ENCODE measurements at regions not wholly inside any gene's neighbourhood (a gene's known extent, or its start where the extent isn't known, plus 50 kb on each side); places are given as distances from the start of the nearest gene placed in this dataset.

GRCh38 chr4:45438047-45438446, 685.8 kb downstream of the GABRG1 start:
- TF ChIP-seq CTCF (conservative IDR thresholded peaks at IDR 0.05; ENCODE audit: low read depth, low read length) (no peak), EZH2phosphoT487 (IDR thresholded peaks at IDR 0.05; ENCODE audit: borderline replicate concordance, low read length) (no peak), EZH2 (IDR thresholded peaks at IDR 0.05; ENCODE audit: low read length, unreplicated experiment) (no peak)
- Histone ChIP-seq H3F3A (ENCODE audit: low read length, unreplicated experiment) (no peaks in the 10 kb centered on the region), H2AFZ (ENCODE audit: low read length) (no peak overlapping the region), H3K36me3 (ENCODE audit: low read depth, low read length) (no peaks in the 10 kb centered on the region), H3K27me3 (ENCODE audit: low read length) (no peaks in the 10 kb centered on the region), H3K79me2 (ENCODE audit: low read length) (no peaks in the 10 kb centered on the region), H3K9me2 (replicated peaks; ENCODE audit: low read length) (no peaks in the 10 kb centered on the region), H3K9ac (ENCODE audit: low read length) (no peak overlapping the region), H3K4me1 (ENCODE audit: insufficient read depth, low read length) (no peaks in the 10 kb centered on the region), H4K20me1 (ENCODE audit: low read length) (no peaks in the 10 kb centered on the region), H3K4me3 (ENCODE audit: low read length) (no peak overlapping the region), H3K4me2 (ENCODE audit: low read length) (no peak overlapping the region), H3K27ac (ENCODE audit: low read length) (no peak overlapping the region), H3K9me3 (ENCODE audit: low read length) (no peaks in the 10 kb centered on the region)
- BruUV-seq (replicated peaks): no TSS peak
- DNase-seq: no peak
- no peak for ATAC-seq
- intact Hi-C loops (cut with micrococcal nuclease): no loop called here
- ChIA-PET CTCF (no interaction called here), POLR2A (ENCODE audit: unreplicated experiment) (no interaction called here)

GRCh38 chr4:45437381-45437780, 686.5 kb downstream of the GABRG1 start:
- no peak for DNase-seq
- Histone ChIP-seq H3K79me2 (ENCODE audit: low read length) (no peaks in the 10 kb centered on the region), H2AFZ (ENCODE audit: low read length) (no peak overlapping the region), H3K27ac (ENCODE audit: low read length) (no peak overlapping the region), H3K4me1 (ENCODE audit: insufficient read depth, low read length) (no peaks in the 10 kb centered on the region), H3K27me3 (ENCODE audit: low read length) (no peaks in the 10 kb centered on the region), H4K20me1 (ENCODE audit: low read length) (no peaks in the 10 kb centered on the region), H3K4me3 (ENCODE audit: low read length) (no peak overlapping the region), H3K9me3 (ENCODE audit: low read length) (no peaks in the 10 kb centered on the region), H3F3A (ENCODE audit: low read length, unreplicated experiment) (no peaks in the 10 kb centered on the region), H3K9ac (ENCODE audit: low read length) (no peak overlapping the region), H3K36me3 (ENCODE audit: low read depth, low read length) (no peaks in the 10 kb centered on the region), H3K9me2 (replicated peaks; ENCODE audit: low read length) (no peaks in the 10 kb centered on the region), H3K4me2 (ENCODE audit: low read length) (no peak overlapping the region)
- POLR2A ChIA-PET (ENCODE audit: unreplicated experiment): no interaction called here
- BruUV-seq (replicated peaks): no TSS peak
- no peak for ATAC-seq
- TF ChIP-seq EZH2phosphoT487 (IDR thresholded peaks at IDR 0.05; ENCODE audit: borderline replicate concordance, low read length): no peak
- TF ChIP-seq EZH2 (IDR thresholded peaks at IDR 0.05; ENCODE audit: low read length, unreplicated experiment): no peak
- TF ChIP-seq CTCF (conservative IDR thresholded peaks at IDR 0.05; ENCODE audit: low read depth, low read length): no peak
- intact Hi-C loops (cut with micrococcal nuclease): no loop called here
- CTCF ChIA-PET: no interaction called here

DNA sequence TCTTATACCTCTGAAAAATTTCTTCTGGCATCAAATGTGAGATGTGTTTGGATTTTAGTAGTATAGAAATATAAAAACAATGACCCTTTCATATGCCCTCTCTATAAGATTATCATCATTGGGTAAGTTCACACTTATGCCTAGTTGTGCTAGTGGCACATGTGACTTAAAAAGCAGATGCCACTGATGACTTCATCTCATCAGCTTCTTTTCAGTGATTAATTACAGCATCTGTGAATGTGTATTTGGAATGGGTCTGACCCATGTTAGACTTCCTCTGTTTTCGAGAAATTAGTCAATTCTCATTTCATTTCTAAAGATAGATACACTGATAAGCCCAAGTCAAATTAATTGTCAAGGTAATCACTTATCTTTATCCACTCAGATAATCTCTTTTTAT, 698.7 kb downstream of the GABRG1 start:
- CTCF ChIA-PET: no interaction called here
- Histone ChIP-seq H3K79me2 (ENCODE audit: low read length) (no peaks in the 10 kb centered on the region), H3F3A (ENCODE audit: low read length, unreplicated experiment) (no peaks in the 10 kb centered on the region), H3K4me2 (ENCODE audit: low read length) (no peak overlapping the region), H3K9me3 (ENCODE audit: low read length) (no peaks in the 10 kb centered on the region), H3K9ac (ENCODE audit: low read length) (no peak overlapping the region), H3K4me1 (ENCODE audit: insufficient read depth, low read length) (no peaks in the 10 kb centered on the region), H3K27me3 (ENCODE audit: low read length) (no peaks in the 10 kb centered on the region), H3K9me2 (replicated peaks; ENCODE audit: low read length) (no peaks in the 10 kb centered on the region), H3K36me3 (ENCODE audit: low read depth, low read length) (no peaks in the 10 kb centered on the region), H2AFZ (ENCODE audit: low read length) (no peak overlapping the region), H3K4me3 (ENCODE audit: low read length) (no peak overlapping the region), H4K20me1 (ENCODE audit: low read length) (no peaks in the 10 kb centered on the region), H3K27ac (ENCODE audit: low read length) (no peak overlapping the region)
- ATAC-seq (no peak), DNase-seq (no peak)
- no TSS peak for BruUV-seq (replicated peaks)
- intact Hi-C loops (cut with micrococcal nuclease): no loop called here
- POLR2A ChIA-PET (ENCODE audit: unreplicated experiment): no interaction called here
- no peak for TF ChIP-seq CTCF (conservative IDR thresholded peaks at IDR 0.05; ENCODE audit: low read depth, low read length)
- TF ChIP-seq EZH2 (IDR thresholded peaks at IDR 0.05; ENCODE audit: low read length, unreplicated experiment): no peak
- TF ChIP-seq EZH2phosphoT487 (IDR thresholded peaks at IDR 0.05; ENCODE audit: borderline replicate concordance, low read length): no peak
